Astrocyte (in vitro differentiated cells and primary cell): ENCODE measurements at regions not wholly inside any gene's neighbourhood (a gene's known extent, or its start where the extent isn't known, plus 50 kb on each side); places are given as distances from the start of the nearest gene placed in this dataset.

Experiments
- DNase-seq: peaks from one replicate; pipeline ENCODE4 v3.0.0-alpha.2; 2010; ENCODE audit warnings: low read depth
- FAIRE-seq: peaks from 2 replicates; lab custom pipeline; 2011; peaks lifted over from hg19 to GRCh38; lab: Jason Lieb, UNC
- H2AFZ ChIP-seq: 2 replicates; pipeline ENCODE4 v1.6.0; 2012; ENCODE audit warnings: low read depth, low read length, inconsistent platforms
- H3K27ac ChIP-seq: 2 replicates; pipeline ENCODE4 v1.5.1; 2011; ENCODE audit warnings: low read depth, low read length, inconsistent platforms
- H3K27me3 ChIP-seq: 2 replicates; pipeline ENCODE4 v1.6.0; 2011; ENCODE audit warnings: low read length, inconsistent platforms; ENCODE audit not compliant: insufficient read depth
- H3K36me3 ChIP-seq: 2 replicates; pipeline ENCODE4 v1.5.1; 2011; ENCODE audit warnings: low read length, inconsistent platforms; ENCODE audit not compliant: insufficient read depth
- H3K4me1 ChIP-seq: 2 replicates; pipeline ENCODE4 v1.5.1; 2011; ENCODE audit warnings: low read length, inconsistent platforms; ENCODE audit not compliant: insufficient read depth
- H3K4me2 ChIP-seq: 2 replicates; pipeline ENCODE4 v1.6.0; 2012; ENCODE audit warnings: low read length, inconsistent platforms
- H3K4me3 ChIP-seq: 2 replicates; pipeline ENCODE4 v1.5.1; 2011; ENCODE audit warnings: low read depth, mild to moderate bottlenecking, low read length, inconsistent platforms; ENCODE audit not compliant: insufficient read depth
- H3K79me2 ChIP-seq: 2 replicates; pipeline ENCODE4 v1.6.0; 2012; ENCODE audit warnings: mild to moderate bottlenecking, low read length, inconsistent platforms; ENCODE audit not compliant: insufficient read depth
- H3K9ac ChIP-seq: 2 replicates; pipeline ENCODE4 v1.6.0; 2012; ENCODE audit warnings: mild to moderate bottlenecking, low read length, inconsistent platforms
- H3K9me3 ChIP-seq: 2 replicates; pipeline ENCODE4 v1.5.1; 2012; ENCODE audit warnings: low read depth, mild to moderate bottlenecking, low read length, inconsistent platforms; ENCODE audit not compliant: insufficient read depth
- H4K20me1 ChIP-seq: 2 replicates; pipeline ENCODE4 v1.6.0; 2012; ENCODE audit warnings: low read length, inconsistent platforms; ENCODE audit not compliant: insufficient read depth
- H3K27ac Mint-ChIP-seq: one replicate; pipeline ENCODE4 v1.8.0; 2021; ENCODE audit warnings: mild to moderate bottlenecking, mixed read lengths; ENCODE audit not compliant: unreplicated experiment
- H3K27me3 Mint-ChIP-seq: one replicate; pipeline ENCODE4 v1.8.0; 2021; ENCODE audit warnings: low read depth, mixed read lengths; ENCODE audit not compliant: unreplicated experiment
- H3K36me3 Mint-ChIP-seq: one replicate; pipeline ENCODE4 v1.8.0; 2021; ENCODE audit warnings: low read depth, mixed read lengths; ENCODE audit not compliant: unreplicated experiment
- H3K4me1 Mint-ChIP-seq: one replicate; pipeline ENCODE4 v1.8.0; 2021; ENCODE audit warnings: low read depth, mixed read lengths; ENCODE audit not compliant: unreplicated experiment
- H3K4me3 Mint-ChIP-seq: one replicate; pipeline ENCODE4 v1.8.0; 2021; ENCODE audit warnings: mild to moderate bottlenecking, moderate library complexity, mixed read lengths; ENCODE audit not compliant: unreplicated experiment
- H3K9me3 Mint-ChIP-seq: one replicate; pipeline ENCODE4 v1.8.0; 2021; ENCODE audit warnings: mild to moderate bottlenecking, mixed read lengths; ENCODE audit not compliant: unreplicated experiment
- CTCF ChIP-seq: IDR thresholded peaks from 2 replicates; pipeline ENCODE4 v1.5.1; 2011; ENCODE audit warnings: low read depth, mild to moderate bottlenecking, inconsistent platforms, low read length, moderate library complexity; ENCODE audit not compliant: insufficient read depth
- EZH2 ChIP-seq: IDR thresholded peaks from 2 replicates; pipeline ENCODE4 v1.6.1; 2012; ENCODE audit warnings: mild to moderate bottlenecking, low read length, inconsistent platforms; ENCODE audit not compliant: insufficient read depth

DNA sequence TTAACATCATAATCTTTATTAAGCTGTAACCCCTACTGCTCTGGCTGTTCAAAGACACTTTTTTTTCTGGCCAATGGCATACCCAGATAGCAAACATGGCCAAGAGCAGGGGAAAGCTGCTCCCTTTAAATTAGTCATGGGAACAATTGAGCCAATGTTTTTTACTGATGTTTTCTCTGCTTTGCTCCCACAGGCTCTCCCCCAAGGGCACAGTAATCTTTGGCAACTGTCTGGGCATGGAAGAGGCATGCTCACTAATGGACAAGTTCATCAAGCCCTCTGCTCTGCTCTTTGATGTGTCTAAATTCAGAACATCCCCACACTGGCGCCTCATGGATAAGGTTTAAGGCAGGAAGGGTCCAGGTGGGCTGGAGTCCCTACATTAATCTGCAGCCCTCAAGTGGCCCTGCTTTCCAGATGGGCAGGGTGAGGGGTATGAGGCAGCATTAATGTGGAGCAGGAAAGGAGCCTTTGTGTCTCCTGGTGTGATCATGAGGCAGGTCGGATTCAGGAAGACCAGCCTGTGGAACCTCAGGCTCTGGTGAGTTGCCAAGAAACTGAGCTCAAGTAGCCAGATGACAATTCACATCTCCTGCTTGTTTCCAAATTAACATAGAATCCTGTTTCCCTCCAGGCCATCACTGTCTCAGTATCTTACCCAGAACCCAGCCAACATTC lies 227.0 kb upstream of the CST7 start:
- H3K9ac ChIP-seq: no peak overlapping the region
- no peaks in the 10 kb centered on the region for H4K20me1 ChIP-seq
- no peak overlapping the region for H3K4me3 Mint-ChIP-seq
- no peaks in the 10 kb centered on the region for H3K4me1 ChIP-seq
- no peak overlapping the region for H3K27ac Mint-ChIP-seq
- H3K4me2 ChIP-seq: no peak overlapping the region
- peaks cover 19% of the 10 kb centered on the region for H3K4me1 Mint-ChIP-seq
- no peak overlapping the region for H2AFZ ChIP-seq
- H3K36me3 ChIP-seq: no peaks in the 10 kb centered on the region
- no peaks in the 10 kb centered on the region for H3K36me3 Mint-ChIP-seq
- H3K27ac ChIP-seq: no peak overlapping the region
- TF ChIP-seq EZH2: no peak
- TF ChIP-seq CTCF: no peak
- no peaks in the 10 kb centered on the region for H3K79me2 ChIP-seq
- H3K27me3 Mint-ChIP-seq: peaks cover 5% of the 10 kb centered on the region
- DNase-seq: no peak
- H3K4me3 ChIP-seq: no peak overlapping the region
- peaks cover 3% of the 10 kb centered on the region for H3K9me3 Mint-ChIP-seq
- FAIRE-seq: no peak
- H3K27me3 ChIP-seq: peaks cover 3% of the 10 kb centered on the region
- H3K9me3 ChIP-seq: no peaks in the 10 kb centered on the region

GRCh38 chr20:24722586-24722985 lies 226.5 kb upstream of the CST7 start:
- Histone ChIP-seq H3K4me3 (no peak overlapping the region), H3K9me3 (no peaks in the 10 kb centered on the region), H3K4me2 (no peak overlapping the region), H3K36me3 (no peaks in the 10 kb centered on the region), H3K27me3 (peaks cover 3% of the 10 kb centered on the region), H2AFZ (no peak overlapping the region), H3K9ac (no peak overlapping the region), H3K27ac (no peak overlapping the region), H4K20me1 (no peaks in the 10 kb centered on the region), H3K79me2 (no peaks in the 10 kb centered on the region), H3K4me1 (no peaks in the 10 kb centered on the region)
- FAIRE-seq: no peak
- DNase-seq: no peak
- Mint-ChIP-seq H3K27me3 (peaks cover 5% of the 10 kb centered on the region), H3K4me1 (peaks cover 19% of the 10 kb centered on the region), H3K4me3 (no peak overlapping the region), H3K27ac (no peak overlapping the region), H3K36me3 (no peaks in the 10 kb centered on the region), H3K9me3 (peaks cover 3% of the 10 kb centered on the region)
- TF ChIP-seq CTCF (no peak), EZH2 (no peak)

- Histone ChIP-seq H3K27ac (no peak overlapping the region), H3K27me3 (peaks cover 3% of the 10 kb centered on the region), H2AFZ (no peak overlapping the region), H3K4me1 (no peaks in the 10 kb centered on the region), H3K9me3 (no peaks in the 10 kb centered on the region), H3K79me2 (no peaks in the 10 kb centered on the region), H4K20me1 (no peaks in the 10 kb centered on the region), H3K9ac (no peak overlapping the region), H3K36me3 (no peaks in the 10 kb centered on the region), H3K4me2 (no peak overlapping the region), H3K4me3 (no peak overlapping the region)
- no peak overlapping the region for H3K4me3 Mint-ChIP-seq
- FAIRE-seq (no peak), DNase-seq (no peak)
- H3K27ac Mint-ChIP-seq: peak overlapping the region; percentile 36
- H3K9me3 Mint-ChIP-seq: peaks cover 3% of the 10 kb centered on the region
- TF ChIP-seq CTCF (no peak), EZH2 (no peak)
- H3K36me3 Mint-ChIP-seq: no peaks in the 10 kb centered on the region
- peaks cover 19% of the 10 kb centered on the region for H3K4me1 Mint-ChIP-seq
- peaks cover 5% of the 10 kb centered on the region for H3K27me3 Mint-ChIP-seq
Measured at GRCh38 chr20:24723186-24723585, 225.9 kb upstream of the CST7 start.
